ENCODE measurements at regions not wholly inside any gene's neighbourhood (a gene's known extent, or its start where the extent isn't known, plus 50 kb on each side); places are given as distances from the start of the nearest gene placed in this dataset.

DNA sequence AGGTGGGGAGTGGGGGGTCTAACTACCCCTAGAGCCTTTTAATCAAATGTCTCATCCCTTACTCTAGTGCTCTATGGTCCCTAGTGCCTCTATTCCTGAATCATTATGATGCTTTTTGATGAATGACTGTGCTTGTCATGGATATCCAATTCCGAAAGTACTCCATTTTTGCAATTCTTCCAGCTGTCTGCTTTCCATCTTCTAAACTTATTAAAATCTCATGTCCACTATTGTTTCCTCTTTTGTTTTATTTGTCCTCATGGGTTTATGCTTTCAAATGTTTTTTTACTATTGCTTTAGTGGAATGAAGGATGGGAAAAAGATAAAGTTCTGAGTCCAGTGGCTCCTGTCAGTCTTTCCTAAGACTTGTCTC is 77.2 kb upstream of the KCNMB2 start:
- Histone ChIP-seq H3K79me2 (ENCODE audit: control insufficient read depth in 1 of 2, insufficient read depth in 2 of 2, low read length in 2 of 2) (no peaks in the 10 kb centered on the region), H3K4me2 (ENCODE audit: insufficient read depth in 1 of 2, low read depth in 2 of 2, low read length in 2 of 2) (no peak overlapping the region), H3K9ac (replicated peaks in 1 of 4; ENCODE audit: extremely low read depth in 1 of 4, low read depth in 3 of 4, low read length in 3 of 4) (no peak overlapping the region), H3K4me3 (ENCODE audit: extremely low read depth in 1 of 4, insufficient read depth in 2 of 4, low read depth in 3 of 4, low read length in 4 of 4) (no peak overlapping the region), H3K27me3 (replicated peaks in 1 of 4; ENCODE audit: control insufficient read depth in 3 of 4, extremely low read depth in 1 of 4, insufficient read depth in 3 of 4, low read length in 3 of 4) (no peaks in the 10 kb centered on the region), H2AFZ (ENCODE audit: low read length) (no peak overlapping the region), H2BK15ac (ENCODE audit: low read length) (no peak overlapping the region), H2BK12ac (ENCODE audit: low read depth, low read length) (no peak overlapping the region), H3K27ac (ENCODE audit: low read depth, low read length) (no peak overlapping the region), H2BK120ac (replicated peaks; ENCODE audit: low read depth, low read length) (no peak overlapping the region), H2AK5ac (ENCODE audit: low read depth, low read length) (no peak overlapping the region), H3K9me3 (ENCODE audit: insufficient read depth in 2 of 2, low read depth in 1 of 2, low read length in 1 of 2) (no peaks in the 10 kb centered on the region), H3K23me2 (ENCODE audit: low read depth, low read length) (no peaks in the 10 kb centered on the region), H4K5ac (ENCODE audit: insufficient read length, low read depth, low read length) (no peak overlapping the region), H4K8ac (ENCODE audit: extremely low read depth, insufficient read depth, low read length) (no peak overlapping the region), H3K4ac (replicated peaks; ENCODE audit: insufficient read length, low read depth, low read length) (no peak overlapping the region), H3K79me1 (ENCODE audit: low read depth, low read length) (no peaks in the 10 kb centered on the region), H3K4me1 (replicated peaks in 1 of 4; ENCODE audit: control insufficient read depth in 3 of 4, insufficient read depth in 4 of 4, low read length in 3 of 4) (no peaks in the 10 kb centered on the region), H2BK5ac (ENCODE audit: low read depth, low read length) (no peak overlapping the region), H3K14ac (ENCODE audit: insufficient read length) (no peak overlapping the region), H2BK20ac (ENCODE audit: low read length) (no peak overlapping the region), H3K56ac (replicated peaks; ENCODE audit: insufficient read length, low read depth, low read length) (no peak overlapping the region), H3K36me3 (ENCODE audit: control insufficient read depth in 2 of 4, insufficient read depth in 4 of 4, low read length in 3 of 4) (no peaks in the 10 kb centered on the region), H3K18ac (ENCODE audit: extremely low read depth, low read length) (no peak overlapping the region), H4K20me1 (replicated peaks in 1 of 2; ENCODE audit: control insufficient read depth in 1 of 2, insufficient read depth in 2 of 2, low read length in 2 of 2) (no peaks in the 10 kb centered on the region), H3K23ac (ENCODE audit: insufficient read length) (no peak overlapping the region), H4K91ac (replicated peaks; ENCODE audit: insufficient read length, low read length) (no peak overlapping the region)
- CTCF ChIA-PET (ENCODE audit: partially characterized antibody) = no interaction called here
- DNase-seq (ENCODE audit: low read depth in 1 of 2, low spot score in 2 of 2) (no peak), FAIRE-seq (no peak)
- TF ChIP-seq BRCA1 (IDR thresholded peaks at IDR 0.05; ENCODE audit: low read depth, low read length) (no peak), EGR1 (IDR thresholded peaks at IDR 0.05; ENCODE audit: borderline replicate concordance, low read depth, low read length) (no peak), NRF1 (IDR thresholded peaks at IDR 0.05; ENCODE audit: low read depth, low read length) (no peak), SP2 (IDR thresholded peaks at IDR 0.05; ENCODE audit: low read length) (no peak), TAF1 (IDR thresholded peaks at IDR 0.05; ENCODE audit: low read depth, low read length) (no peak), GABPA (IDR thresholded peaks at IDR 0.05; ENCODE audit: borderline replicate concordance, insufficient read depth, low read length) (no peak)
- WGBS, 2 experiments (ENCODE audit: extremely low coverage in 1 of 2, insufficient coverage in 1 of 2, insufficient read length in 1 of 2, insufficient replicate concordance in 2 of 2, low coverage in 1 of 2, low lambda C conversion rate in 2 of 2, missing lambda C conversion rate in 1 of 2) = 94% methylated on average over 1 of the region's 1 CpG; no CpG with 5 or more reads in 1 of the 2 experiments
- POLR2A ChIA-PET (ENCODE audit: partially characterized antibody) = no interaction called here
